ENCODE measurements at regions not wholly inside any gene's neighbourhood (a gene's known extent, or its start where the extent isn't known, plus 50 kb on each side); places are given as distances from the start of the nearest gene placed in this dataset.
"Not testable (repeated sequence)": the region's sequence is repeated elsewhere in the genome, so short reads cannot be mapped to it uniquely, and the experiment has no call there.

DNA sequence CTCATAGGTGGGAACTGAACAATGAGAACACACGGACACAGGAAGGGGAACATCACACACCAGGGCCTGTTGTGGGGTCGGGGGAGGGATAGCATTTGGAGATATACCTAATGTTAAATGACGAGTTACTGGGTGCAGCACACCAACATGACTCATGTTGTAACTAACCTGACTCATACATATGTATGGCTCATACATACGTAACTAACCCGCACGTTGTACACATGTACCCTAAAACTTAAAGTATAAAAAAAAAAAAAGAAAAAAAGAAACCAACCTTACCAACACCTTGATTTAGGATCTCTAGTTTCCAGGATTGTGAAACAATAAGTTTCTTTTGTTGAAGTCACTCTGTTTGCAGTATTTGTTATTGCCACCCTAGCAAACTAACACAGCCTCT lies 76.3 kb upstream of the NPSR1 start:
- TF ChIP-seq, protein P1, sequence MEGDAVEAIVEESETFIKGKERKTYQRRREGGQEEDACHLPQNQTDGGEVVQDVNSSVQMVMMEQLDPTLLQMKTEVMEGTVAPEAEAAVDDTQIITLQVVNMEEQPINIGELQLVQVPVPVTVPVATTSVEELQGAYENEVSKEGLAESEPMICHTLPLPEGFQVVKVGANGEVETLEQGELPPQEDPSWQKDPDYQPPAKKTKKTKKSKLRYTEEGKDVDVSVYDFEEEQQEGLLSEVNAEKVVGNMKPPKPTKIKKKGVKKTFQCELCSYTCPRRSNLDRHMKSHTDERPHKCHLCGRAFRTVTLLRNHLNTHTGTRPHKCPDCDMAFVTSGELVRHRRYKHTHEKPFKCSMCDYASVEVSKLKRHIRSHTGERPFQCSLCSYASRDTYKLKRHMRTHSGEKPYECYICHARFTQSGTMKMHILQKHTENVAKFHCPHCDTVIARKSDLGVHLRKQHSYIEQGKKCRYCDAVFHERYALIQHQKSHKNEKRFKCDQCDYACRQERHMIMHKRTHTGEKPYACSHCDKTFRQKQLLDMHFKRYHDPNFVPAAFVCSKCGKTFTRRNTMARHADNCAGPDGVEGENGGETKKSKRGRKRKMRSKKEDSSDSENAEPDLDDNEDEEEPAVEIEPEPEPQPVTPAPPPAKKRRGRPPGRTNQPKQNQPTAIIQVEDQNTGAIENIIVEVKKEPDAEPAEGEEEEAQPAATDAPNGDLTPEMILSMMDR (conservative IDR thresholded peaks at IDR 0.05; ENCODE audit: low read depth, low read length), result not testable (repeated sequence)
- TF ChIP-seq EZH2 (IDR thresholded peaks at IDR 0.05; ENCODE audit: low read length, unreplicated experiment), result not testable (repeated sequence)

All from PC-3 (cell line).